Choroid plexus epithelial cell (primary cell): ENCODE measurements at regions not wholly inside any gene's neighbourhood (a gene's known extent, or its start where the extent isn't known, plus 50 kb on each side); places are given as distances from the start of the nearest gene placed in this dataset.

Experiments used
- DNase-seq: peaks from one replicate; pipeline ENCODE4 v3.0.0-alpha.2; 2010; ENCODE audit warnings: low read depth
- H3K4me3 ChIP-seq: 2 replicates; pipeline ENCODE4 v1.5.1; 2011; ENCODE audit warnings: low read depth, mild to moderate bottlenecking, control low read depth, low read length, moderate library complexity
- TF ChIP-seq, protein P1 (sequence below): conservative IDR thresholded peaks from 2 replicates; pipeline ENCODE4 v1.5.1; 2011; ENCODE audit warnings: low read depth, mild to moderate bottlenecking, control low read depth, inconsistent platforms, low read length, moderate library complexity

DNA sequence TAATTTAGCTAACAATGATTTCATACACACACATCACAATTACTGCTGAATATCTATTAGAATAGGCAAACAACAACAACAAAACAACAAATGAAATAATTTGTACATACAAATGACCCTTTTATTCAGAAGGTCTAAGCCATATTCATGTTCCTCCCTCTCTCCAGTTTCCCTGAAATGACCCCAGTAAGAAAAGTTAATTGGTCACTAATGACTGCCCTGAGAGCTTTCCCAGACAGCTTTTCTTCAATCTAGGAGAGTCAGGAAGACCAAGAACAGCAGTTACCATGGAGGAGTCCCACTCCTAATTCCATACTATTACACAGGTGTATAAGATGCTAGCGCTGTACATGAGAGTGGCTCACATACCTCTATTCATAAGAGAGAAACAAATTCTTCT, 121.2 kb upstream of the GRIP1 start:
- DNase-seq, result no peak
- no peak overlapping the region for H3K4me3 ChIP-seq
- TF ChIP-seq, protein P1, sequence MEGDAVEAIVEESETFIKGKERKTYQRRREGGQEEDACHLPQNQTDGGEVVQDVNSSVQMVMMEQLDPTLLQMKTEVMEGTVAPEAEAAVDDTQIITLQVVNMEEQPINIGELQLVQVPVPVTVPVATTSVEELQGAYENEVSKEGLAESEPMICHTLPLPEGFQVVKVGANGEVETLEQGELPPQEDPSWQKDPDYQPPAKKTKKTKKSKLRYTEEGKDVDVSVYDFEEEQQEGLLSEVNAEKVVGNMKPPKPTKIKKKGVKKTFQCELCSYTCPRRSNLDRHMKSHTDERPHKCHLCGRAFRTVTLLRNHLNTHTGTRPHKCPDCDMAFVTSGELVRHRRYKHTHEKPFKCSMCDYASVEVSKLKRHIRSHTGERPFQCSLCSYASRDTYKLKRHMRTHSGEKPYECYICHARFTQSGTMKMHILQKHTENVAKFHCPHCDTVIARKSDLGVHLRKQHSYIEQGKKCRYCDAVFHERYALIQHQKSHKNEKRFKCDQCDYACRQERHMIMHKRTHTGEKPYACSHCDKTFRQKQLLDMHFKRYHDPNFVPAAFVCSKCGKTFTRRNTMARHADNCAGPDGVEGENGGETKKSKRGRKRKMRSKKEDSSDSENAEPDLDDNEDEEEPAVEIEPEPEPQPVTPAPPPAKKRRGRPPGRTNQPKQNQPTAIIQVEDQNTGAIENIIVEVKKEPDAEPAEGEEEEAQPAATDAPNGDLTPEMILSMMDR, result no peak

DNA sequence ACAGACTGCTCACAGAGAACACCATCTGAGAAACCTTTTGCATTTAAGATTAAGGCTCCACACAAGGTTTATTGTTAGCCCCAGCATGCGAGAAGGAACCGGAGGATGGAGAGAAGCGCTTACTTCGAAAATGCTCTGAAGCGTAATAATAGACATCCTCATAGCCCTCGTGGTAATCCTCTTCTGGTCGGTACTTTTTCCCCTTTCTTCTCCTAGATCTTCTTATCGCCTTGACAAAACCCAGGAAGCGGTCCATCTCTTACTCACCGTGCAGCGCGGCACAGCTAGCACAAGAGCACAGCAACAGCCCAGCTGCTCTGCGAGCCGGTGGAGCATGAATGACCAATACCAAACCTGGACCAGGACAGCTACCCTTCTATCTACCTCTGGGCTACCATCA, 125.1 kb upstream of the GRIP1 start:
- H3K4me3 ChIP-seq, result no peak overlapping the region
- TF ChIP-seq, protein P1, result no peak

DNA sequence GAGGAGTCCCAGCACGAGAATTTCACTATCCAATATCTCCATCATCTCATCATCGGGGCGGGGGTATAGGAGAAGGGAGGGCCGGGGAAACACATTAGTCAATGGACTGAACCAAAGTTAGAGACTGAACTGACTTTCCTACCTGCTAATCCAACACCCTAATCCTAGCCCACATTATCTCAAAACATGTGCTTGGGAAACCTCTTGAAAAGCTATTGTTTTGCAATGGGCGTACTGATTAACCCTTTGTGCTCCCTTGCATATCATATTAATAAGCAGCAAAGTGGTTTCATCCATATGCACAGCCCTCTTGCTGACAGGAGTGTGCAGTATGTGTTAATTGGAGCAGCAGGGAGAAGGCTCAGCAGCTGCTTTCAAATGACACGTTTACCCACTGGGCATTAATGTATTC, 125.7 kb upstream of the GRIP1 start:
- no peak overlapping the region for H3K4me3 ChIP-seq
- DNase-seq, result no peak

More for the DNA sequence above, 125.1 kb upstream of the GRIP1 start:
- DNase-seq, result peak; percentile 3

DNA sequence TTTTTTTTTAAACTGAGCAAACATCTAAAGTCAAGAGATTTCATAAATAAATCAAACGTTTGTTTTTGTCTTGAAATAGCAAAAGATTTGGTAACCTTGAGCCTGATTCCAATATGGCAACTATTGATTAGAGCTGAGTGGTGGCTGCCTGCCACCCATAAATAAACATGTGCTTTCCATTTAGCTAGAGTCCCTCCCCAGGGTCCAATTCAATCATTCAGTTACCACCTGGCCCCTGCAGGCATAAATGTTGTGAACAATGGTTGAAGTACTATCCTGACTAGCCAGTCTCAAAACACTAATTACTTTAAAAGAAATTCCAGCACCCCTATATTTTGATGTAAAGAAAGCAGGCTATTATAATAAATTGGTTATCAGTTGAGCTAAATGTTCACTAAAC, 129.7 kb upstream of the GRIP1 start:
- TF ChIP-seq, protein P1, result no peak
- DNase-seq, result no peak
- H3K4me3 ChIP-seq, result no peak overlapping the region

More for the DNA sequence above, 125.7 kb upstream of the GRIP1 start:
- TF ChIP-seq, protein P1, result no peak

DNA sequence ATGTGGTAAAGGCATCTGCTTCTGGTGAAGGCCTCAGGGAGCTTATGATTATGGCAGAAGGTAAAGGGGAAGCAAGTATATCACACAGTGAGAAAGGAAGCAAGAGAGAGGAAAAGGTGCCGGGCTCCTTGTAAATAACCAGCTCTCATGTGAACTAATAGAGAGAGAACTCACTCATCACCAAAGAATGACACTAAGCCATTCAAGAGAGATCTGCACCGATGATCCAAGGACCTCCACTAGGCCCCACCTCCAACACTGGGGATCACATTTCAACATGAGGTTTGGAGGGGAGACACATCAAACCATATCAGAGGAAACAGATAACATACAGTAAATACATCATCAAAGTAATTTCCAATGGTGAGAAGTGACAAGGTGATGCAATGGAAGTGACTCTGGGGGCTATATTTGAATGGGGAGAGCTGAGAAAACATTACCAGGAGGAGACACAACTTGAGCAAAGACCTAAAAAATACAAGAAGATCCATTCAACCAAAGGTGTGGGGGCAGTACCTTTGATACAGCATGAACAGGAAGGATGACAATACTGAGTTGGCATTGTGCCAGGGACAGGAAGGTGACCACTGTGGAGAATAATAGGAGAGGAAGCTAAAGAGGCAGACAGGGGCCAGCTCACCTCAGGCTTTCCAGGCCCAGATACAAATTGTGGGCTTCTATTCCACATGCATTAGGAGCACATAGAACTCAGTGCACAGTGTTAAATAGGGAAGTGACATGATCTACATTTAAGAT, 134.4 kb upstream of the GRIP1 start:
- H3K4me3 ChIP-seq, result no peak overlapping the region
- DNase-seq, result no peak
- TF ChIP-seq, protein P1, result no peak

DNA sequence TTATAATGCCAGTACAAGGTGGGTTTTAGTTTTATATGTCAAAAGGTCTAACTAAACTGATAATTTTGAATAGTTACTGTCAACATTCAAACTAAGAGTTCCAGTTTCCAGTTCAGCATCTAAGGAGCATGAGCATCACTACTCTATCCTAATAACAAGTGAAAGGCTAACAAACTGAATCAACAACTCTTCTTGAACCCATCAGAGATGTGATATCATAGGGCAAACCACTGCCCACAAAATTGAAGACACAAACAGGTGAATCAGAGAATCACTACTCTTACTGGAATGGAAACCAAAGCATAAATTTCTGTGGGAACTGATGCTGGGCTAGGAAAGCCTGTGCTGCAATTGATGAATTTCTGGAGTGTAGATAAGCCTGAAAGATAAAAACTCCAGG, 140.7 kb upstream of the GRIP1 start:
- no peak overlapping the region for H3K4me3 ChIP-seq
- no peak for DNase-seq
- TF ChIP-seq, protein P1, result no peak

DNA sequence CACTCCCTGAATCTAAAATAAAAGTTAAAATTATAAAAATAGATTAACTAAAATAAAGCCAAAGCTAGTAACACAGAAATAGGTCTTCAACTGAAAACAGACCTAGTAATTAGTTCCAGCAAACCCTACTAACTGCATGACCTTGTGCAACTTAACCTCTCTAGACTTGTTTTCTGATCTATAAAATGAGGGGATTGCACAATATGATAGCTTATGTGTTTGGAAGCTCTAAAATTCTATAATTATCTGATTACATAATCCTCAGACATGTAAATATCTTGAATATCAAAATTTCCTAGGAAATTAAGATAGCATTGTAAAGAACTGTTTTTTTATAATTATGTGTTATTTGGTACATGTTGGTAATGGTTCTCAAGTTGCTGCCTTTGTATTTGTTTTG, 144.1 kb upstream of the GRIP1 start:
- TF ChIP-seq, protein P1, result no peak
- DNase-seq, result no peak

More for the DNA sequence above, 144.1 kb upstream of the GRIP1 start:
- no peak overlapping the region for H3K4me3 ChIP-seq
